AML-193 (cell line): ENCODE measurements at regions not wholly inside any gene's neighbourhood (a gene's known extent, or its start where the extent isn't known, plus 50 kb on each side); places are given as distances from the start of the nearest gene placed in this dataset.

Experiments
- DNase-seq, 2 experiments: peaks; one replicate each; lab custom pipeline; 2025; lab: John Stamatoyannopoulos, UW

DNA sequence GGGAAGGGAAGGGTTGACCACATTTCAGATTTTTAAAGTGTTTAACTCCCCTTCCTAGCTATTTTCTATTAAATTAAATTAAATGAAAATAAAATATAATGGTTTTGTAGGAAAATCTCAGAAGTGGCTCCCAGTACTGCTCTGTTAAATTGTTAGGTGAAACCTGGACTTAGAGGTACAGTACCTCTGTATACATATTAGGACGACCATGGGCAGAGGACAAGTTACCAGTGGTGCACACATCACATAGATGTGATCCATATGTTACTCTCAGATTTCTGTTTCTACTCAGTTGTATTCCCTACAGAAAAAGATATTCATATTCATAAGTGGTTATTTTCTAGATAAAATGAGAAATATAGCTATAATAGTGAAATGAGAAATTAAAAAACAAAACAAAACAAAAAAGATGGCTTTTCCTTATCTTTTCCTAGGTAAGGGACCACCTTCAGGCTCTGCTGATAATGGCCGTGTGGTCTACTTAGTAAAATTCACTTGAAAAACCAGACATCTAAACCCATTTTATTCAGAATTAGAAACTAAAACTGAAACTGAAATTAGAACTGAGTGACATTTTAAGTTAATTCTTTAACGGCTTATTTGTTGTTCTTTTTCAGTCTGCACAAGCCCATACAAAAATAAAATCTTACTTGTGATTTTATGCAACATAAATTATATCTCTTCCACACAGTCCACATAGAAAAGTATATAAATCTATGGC is 832.5 kb upstream of the CHAC2 start:
- no peak for DNase-seq

DNA sequence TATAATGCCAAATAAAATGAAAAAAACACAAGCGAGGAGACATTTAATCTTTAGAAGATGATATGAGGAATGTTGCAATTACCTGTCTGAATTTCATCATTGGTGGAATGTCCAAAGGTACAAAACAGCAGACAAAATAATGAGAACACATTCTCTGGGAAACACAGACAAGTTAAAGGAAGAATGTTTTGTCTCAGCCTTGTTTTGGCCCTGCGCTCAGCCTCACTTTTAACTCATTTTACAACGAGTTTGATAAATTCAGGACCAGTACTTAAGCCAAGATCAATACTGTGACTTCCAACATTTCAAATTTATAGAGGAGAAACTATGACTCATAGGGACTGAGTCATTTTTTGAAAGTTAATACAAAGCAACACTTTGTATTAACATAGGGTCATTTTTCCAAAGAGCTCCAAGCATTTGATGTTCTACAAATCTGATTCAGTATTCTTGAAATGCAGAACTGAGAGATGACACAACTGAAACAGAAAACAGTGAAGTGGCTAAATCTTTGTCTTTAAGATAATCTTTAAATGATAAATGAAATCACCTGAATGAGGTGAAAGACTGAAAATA is 833.2 kb upstream of the CHAC2 start:
- DNase-seq, result no peak

DNA sequence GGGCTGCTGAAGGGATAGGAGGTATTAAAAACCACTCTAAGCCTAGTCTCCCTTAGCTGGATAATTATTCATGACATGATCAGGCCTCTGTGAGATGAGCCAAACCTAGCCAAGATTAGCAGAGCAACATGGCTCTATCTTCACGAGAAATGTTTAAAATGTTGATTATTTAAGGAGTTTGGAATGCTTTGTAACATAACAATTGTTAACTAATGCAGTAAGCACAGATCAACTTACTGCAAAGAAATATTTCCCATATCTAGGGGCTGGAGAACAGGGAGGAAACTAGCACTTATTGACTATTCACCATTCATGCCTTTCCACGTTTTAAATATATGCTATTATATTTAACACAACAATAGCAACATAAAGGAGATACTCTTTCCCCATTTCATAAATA is 833.7 kb upstream of the CHAC2 start:
- DNase-seq, result no peak

DNA sequence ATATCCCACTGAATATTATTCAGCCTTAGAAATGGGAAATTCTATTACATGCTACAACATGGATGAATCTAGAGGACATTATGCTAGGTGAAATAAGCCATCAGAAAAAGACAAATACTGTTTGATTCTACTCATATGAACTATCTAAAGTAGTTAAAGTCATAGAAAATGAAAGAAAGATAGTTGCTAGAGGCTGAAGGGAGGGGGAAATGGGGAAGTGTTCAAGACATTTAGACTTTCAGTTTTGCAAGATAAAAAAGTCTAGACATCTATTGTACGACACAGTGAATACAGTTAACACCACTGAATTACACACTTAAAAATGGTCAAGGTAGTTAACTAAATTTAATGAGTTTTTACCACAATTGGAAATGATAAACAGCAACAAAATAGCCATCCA is 835.9 kb upstream of the CHAC2 start:
- no peak for DNase-seq

DNA sequence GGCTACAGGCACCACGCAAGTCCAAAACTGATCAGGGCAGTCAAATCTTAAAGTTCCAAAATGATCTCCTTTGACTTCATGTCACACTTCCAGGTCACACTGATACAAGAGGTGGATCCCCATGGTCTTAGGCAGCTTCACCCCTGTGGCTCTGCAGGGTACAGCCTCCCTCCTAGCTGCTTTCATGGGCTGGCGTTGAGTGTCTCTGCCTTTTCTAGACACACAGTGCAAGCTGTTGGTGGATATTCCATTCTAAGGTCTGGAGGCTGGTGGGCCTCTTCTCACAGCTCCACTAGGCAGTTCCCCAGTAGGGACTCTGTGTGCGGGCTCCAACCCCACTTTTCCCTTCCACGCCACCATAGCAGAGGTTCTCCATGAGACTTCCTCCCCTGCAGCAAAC is 838.2 kb upstream of the CHAC2 start:
- no peak for DNase-seq

DNA sequence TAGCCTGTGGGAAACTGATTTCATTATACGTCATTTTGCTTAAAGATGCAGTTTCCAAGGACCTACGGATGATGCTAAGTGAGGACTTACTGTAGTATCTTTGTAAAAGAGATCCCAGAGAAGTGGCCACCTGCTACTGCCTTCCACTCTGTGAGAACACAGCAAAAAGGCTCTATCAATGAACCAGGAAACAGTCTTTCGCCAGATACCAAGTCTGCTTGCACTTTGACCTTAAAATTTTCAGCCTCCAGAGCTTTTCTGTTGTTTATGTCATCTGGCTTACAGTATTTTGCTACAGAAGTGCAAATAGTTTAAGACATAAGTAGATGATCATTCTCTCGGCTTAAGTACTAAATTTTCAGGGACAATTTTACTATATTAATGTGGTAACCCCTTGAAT is 847.9 kb upstream of the CHAC2 start:
- DNase-seq, result no peak

DNA sequence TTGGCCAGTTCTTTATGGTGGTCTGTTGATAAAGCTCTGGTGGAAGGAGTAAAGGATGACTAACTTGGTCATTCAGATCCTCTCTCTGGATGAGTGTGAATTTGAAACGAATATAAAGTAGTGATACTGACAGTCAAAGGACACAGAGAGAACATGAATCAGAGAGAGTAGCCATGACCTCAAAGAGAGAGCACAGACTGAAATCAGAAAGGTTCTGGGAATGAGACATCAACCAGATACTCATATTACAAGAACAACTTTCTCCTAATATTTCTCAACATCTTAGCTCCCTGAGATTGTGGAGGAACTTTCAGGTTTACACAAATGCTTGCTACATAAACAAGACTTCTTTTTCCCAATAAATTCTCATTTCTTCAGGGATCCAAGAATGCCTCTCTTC is 849.1 kb upstream of the CHAC2 start:
- no peak for DNase-seq

DNA sequence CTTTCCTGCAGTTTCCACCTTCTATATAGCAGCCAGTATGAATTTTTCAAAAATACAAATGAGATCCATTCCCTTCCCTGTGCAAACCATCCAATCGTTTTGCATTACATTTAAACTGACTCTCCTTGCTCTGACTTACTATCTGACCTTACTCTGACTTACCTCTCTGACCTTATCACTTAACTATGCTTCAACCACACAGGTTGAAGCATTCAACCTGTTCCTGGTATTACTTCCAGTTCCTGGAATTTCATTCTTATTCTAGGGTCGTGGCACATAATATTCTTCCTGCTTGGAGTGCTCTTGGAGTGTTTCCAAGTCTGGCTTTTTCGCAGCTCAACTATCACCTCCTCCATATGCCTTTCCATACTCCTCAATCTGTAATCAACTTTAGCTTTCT is 850.6 kb upstream of the CHAC2 start:
- no peak for DNase-seq

DNA sequence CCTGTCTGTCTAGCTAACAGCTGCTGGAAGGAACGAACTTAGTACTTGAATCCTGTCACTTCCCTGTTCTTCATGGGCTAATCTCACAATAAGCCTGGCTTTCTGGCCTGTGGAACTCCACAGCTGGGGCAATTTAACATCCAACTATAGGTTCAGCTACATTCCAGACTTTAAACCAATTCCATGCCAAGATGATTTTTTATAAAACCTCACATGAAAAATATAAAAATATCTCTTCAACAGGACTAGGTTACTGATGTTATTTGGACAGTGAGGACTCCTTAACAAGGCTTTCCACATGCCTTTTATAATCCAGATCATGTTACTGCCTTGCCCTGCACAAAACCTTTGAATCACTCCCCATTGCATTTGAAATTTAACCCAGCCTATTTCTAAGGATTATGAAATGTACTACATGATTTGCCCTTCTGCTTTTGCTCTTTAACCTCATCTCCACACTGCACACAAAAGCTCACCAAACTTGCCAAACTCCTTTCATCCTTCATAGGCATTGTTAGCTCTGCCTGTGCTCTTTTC is 863.2 kb upstream of the CHAC2 start:
- no peak for DNase-seq

DNA sequence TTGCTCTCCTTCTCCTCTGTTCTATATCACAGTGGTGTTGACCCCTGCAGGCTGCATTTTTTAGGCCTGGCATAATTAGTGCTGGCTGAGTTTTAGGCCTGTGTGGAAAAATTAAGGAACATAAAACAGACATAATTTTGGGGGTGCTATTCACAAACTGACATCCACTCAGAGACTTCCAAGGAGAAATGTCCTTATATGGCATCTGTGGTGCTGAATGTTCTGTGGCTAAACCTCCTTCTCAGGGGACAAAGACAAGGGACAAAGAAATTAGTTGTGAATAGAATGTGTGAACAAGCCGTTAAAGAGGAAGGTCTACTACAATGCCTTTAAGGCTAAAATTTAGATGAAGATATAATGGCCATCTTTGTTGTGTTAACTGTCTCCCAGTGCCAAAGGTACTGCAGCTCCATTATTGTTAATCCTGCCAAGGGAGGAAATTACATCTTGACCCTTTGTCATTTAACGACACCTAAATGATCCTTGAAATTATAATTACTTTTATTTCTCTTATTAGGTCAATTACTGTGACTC is 870.0 kb upstream of the CHAC2 start:
- DNase-seq, result no peak

DNA sequence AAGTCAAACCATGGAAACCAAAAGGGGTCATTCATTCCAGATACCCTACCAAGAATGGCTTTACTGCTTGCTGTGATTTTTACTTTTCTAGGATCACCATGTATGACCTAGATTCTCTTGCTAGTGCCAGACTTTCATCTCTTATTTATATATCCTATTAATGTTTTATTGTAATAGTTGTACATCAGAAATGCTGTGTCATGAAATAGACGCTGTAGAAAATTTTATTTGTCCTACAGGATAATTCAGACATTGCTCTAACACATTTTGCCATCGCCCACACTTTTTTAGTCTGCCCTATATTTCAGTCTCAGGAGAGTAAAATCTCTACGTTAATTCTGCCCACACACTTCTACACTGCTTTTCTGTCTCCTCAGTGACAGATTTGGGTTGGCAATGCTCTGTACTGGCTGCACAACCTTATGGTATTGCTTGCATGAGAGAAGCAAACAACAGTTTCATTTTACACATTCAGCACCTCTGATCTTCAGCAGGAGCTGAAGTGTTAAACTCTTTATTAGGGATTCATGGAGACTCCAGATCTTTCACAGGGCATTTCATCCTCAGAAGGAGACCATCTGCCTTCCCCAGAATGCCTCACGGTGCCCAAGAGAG is 871.8 kb upstream of the CHAC2 start:
- no peak for DNase-seq

DNA sequence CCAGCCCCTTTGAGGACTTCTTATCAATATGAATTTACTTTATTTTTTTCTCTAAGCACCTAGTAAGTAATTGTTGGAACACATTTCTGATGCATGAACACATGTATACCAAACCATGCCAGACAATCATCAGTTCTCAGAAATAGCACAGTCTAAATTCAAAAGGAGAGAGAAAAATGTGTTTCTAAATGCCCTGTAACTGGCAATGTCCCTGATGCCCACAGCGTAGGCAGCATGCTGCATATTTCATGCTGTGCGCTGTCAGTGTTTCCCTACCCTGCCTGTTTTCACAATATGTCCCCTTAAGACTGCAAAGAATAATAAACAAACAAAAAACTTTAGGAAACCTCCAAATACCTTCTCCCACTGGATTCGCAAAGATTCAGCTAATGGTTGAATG is 881.0 kb upstream of the CHAC2 start:
- no peak for DNase-seq

DNA sequence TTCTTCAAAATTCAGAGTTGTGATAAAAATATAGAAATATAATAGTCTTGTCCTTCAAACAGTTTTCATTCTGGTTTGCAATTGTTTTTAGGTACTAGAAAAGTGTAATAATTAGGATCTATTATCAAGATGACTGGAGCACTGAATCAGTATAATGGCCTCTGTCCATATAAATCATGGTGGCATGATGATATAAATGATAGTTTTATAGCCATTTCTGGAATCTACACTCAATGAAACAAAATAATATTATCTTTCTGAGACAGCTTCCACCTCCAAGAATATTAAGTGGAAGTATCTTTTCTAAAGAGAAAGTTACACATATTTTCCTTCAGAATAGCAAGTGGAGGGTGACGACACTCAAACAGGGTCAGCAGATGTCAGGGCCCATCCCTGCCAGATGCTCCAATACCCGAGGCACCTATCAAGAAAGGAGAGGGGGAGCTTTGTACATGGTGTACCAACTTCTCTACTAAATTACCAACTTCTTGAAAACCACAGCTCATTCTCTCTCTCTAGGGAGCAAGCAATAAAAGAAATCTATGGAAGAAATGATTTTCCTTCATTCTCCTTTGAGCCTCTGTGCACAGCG is 882.7 kb upstream of the CHAC2 start:
- no peak for DNase-seq

DNA sequence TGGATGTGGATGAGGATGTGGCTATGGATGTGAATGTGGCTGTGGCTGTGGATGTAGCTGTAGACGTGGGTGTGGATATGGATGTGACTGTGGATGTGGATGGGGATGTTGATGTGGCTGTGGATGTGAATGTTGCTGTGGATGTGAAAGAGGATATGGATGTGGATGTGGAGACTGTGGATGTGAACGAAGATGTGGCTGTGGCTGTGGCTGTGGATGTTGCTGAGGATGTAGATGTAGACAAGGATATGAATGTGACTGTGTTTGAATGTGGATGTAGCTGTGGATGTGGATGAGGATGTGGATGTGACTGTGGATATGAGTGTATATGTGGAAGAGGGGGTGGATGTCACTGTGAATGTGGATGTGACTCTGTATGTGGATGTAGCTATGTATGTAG is 884.6 kb upstream of the CHAC2 start:
- DNase-seq, result no peak

DNA sequence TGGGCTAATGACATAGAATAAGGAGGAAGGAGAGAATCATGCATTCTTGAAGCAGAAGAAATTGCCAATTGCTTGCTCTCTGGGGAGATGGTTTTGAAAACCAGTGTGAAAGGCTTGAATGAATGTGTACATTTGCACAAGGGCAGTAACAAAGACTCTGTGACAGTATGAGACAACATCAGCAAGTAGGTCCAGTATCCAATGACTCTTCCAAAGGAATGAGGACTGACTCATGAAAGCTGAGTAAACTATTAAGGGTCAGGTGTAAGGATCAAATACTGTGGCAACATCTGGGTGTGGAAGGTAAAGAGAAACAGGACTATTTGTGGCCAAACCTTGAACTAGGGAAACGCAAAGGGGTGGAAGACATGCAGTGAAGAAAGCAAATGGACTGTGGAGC is 886.0 kb upstream of the CHAC2 start:
- DNase-seq, result no peak

DNA sequence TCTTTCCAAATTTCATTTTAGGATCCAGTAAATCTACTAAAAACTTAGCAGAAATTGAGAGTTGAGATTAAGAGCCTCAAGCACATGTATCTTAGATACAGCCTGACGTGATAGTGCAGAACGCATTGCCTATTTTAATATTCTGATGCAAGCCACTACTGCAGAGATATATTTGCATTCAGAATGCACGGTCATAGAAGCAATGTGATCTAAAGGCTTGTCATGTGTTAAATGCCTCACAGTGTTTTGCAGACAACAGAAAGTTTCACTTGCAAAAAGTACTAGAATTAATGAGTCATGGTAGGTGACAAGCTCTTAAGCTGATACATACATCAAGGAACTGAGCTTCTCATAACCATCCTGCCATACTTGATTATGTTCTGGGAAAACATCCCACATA is 886.7 kb upstream of the CHAC2 start:
- no peak for DNase-seq

DNA sequence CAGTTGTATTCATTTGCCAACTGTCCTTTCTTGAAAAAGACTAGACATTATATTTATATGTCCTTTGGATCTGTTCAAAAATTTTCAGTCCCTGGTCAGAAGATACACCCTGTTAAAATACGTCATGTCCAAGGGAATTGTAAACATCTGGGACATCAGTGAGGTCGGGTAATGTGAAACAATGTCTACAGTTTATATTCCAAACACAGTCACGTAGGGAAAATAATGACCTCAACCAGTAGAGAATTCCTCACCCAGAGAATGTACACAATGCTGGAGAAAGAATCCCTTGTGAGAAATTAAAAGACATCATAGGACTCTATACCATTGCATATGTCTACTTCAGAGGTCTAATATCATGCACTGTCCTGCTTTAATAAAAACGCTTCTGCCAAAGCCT is 888.0 kb upstream of the CHAC2 start:
- DNase-seq, result no peak

DNA sequence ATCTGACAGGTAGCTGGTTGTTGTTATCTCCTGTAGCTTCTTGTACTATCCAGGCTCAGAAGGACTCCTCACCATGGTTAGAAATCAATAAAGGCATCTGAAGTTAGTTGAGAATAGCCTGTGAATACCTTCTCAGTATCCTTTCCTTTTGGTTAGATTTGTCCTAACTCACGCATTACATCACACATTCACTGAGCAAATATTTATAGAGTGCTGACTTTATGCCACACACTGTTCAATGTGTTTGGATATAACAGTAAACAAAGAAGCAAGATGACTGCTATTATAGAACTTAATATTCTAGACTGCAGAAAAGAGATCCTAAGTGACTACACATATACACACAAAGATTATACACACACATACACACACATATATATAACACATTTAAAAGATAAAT is 889.9 kb upstream of the CHAC2 start:
- no peak for DNase-seq

DNA sequence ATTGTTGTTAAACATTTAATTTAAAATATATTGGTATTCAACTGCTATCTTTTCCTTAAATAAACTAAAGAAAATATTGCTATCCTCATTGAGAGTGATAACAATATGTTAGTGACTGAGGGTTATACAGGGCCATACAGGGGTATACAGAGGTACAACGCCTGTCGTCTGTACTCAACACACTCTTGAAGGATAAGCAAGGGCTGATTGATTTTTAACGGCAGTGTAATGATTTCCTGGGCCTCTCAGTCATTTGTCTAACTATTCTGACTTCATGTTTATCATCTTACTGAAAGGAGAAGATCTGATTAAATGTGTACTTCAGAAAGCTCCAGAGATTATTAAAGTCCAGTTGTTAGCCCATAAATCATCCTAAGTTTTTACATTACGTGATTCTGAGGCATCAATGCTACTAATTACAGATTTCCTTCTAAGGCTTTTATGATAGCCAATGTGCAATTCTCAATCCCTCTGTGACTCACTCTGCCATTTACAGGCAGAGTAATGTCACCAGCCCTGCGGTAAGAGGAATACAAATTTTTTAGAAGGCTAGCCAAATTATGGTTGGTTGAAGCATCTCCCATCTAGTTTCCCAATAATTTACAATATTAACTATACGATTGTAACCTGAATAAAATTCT is 893.0 kb upstream of the CHAC2 start:
- no peak for DNase-seq

DNA sequence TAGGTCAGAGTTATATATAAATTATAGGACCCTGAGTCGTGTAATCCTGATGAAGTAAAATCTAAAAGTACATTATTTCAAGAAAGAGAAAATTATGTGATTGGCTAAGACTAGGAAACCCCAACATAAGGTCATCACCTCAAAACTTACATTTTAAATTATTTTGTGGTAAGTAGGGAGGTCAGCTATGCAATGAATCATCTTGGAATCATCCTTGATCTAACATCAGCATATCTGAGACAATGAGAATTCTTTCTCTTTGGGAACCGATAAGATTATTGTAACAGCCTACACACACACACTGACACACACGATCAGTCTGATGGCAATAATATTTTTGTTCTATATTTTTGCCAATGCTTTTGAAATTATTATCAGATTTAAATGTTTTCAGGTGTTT is 904.8 kb upstream of the CHAC2 start:
- no peak for DNase-seq

DNA sequence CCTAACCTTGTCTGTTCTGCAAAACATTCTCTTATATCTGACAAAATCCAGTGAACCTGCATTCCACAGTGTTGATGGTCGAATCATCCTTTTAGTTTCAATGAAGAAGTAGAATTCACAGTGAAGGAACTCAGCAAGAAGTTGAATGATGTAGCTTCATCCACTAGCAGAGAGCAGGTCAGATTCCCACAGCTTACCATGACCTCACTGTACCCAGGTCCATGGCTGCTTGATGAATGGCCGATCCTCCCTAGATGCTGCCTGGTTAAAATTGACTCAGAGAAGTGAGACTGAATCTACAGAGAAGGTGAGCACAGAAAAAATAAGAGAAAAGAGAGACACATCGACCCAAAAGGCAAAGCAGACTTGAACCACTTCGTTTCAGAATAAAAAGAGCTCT is 906.0 kb upstream of the CHAC2 start:
- DNase-seq, result no peak

DNA sequence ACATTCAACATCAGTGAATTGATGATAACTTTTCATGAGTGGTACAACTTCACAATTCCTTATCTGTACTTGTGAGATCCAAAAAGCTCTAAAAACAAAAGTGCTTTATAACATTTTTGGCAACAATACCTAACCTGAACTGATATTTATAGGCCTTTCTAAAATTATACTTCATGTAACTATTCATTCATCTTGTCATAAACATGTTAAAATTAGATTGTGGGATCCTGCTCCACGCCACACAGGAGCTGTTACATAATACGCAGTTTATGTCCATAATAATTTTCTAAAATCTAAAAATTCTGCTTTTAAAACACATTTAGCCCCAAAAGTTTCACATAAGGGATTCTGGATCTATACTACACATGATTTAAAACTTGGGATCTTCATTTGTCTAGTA is 908.5 kb upstream of the CHAC2 start:
- no peak for DNase-seq
